ENCODE measurements at regions not wholly inside any gene's neighbourhood (a gene's known extent, or its start where the extent isn't known, plus 50 kb on each side); places are given as distances from the start of the nearest gene placed in this dataset.

DNA sequence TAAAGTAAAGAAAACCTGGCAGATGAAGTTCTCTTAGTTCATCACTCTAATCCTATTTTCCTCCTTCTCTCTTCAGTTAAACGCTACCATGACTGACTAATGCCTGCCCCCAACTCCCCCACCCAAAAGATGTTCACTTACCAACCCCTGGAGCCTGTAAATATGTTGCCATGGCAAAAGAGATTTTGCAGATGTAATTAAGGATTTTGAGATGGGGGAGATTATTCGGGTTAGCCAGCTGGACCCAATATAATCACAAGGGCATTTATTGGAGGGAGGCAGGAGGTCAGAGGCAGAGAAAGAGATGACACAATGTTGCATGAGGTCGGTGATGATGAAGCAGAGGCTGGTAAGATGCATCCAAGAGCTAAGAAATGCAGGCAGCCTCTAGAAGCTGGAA is 69.3 kb upstream of the PPP2R5A start:
- no peak overlapping the region for H3K4me3 ChIP-seq (ENCODE audit: low read length)
- H3K27me3 ChIP-seq (ENCODE audit: control insufficient read depth, insufficient read depth, low read length): no peaks in the 10 kb centered on the region
- H3K9me3 ChIP-seq (ENCODE audit: control insufficient read depth, low read length): no peaks in the 10 kb centered on the region
- H3K4me1 ChIP-seq (ENCODE audit: control insufficient read depth, insufficient read depth, low read length): peaks cover 21% of the 10 kb centered on the region
- H3K9ac ChIP-seq (ENCODE audit: low read length): no peak overlapping the region
- no peaks in the 10 kb centered on the region for H3K36me3 ChIP-seq (ENCODE audit: control insufficient read depth, insufficient read depth, low read length)

DNA sequence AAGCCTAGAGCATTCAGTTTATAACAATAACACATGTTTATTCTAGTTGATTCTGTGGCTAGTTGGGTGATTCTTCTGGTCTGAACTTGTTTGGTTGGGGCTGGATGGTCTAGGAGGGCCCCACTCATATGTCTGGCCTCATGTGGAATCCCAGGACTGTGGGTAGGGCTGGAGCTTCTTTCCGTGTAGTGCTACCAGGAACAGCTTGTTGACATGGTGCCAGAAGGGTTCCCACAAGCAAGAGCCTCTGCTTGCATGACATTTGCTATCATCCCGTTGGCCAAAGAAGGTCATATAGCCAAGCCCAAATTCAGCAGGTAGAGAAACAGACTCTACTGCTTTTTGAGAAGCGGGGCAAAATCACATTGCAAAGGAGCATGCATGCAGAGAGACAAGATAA is 67.6 kb upstream of the PPP2R5A start:
- Histone ChIP-seq H3K36me3 (ENCODE audit: control insufficient read depth, insufficient read depth, low read length) (no peaks in the 10 kb centered on the region), H3K9ac (ENCODE audit: low read length) (no peak overlapping the region), H3K9me3 (ENCODE audit: control insufficient read depth, low read length) (no peaks in the 10 kb centered on the region), H3K4me3 (ENCODE audit: low read length) (no peak overlapping the region), H3K27me3 (ENCODE audit: control insufficient read depth, insufficient read depth, low read length) (no peaks in the 10 kb centered on the region), H3K4me1 (ENCODE audit: control insufficient read depth, insufficient read depth, low read length) (peaks cover 21% of the 10 kb centered on the region)

DNA sequence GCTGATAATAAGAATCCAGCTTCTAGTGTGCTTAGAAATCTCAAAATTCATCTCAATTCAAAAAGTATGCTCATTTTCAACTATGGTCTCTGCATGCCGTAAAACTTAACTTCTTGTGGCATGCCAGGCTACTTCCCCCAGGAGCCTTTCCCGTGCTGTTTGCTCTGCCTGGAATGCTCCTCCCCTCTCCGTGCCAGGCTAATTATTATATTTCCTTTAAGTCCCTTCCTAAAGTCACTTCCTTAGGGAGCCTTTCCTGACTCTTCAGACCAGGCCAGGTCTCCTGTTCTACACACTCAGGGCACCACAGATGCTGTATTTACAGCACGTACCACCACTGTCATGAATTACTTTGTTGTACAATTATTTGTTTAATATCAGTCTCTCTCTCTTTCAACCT is 67.1 kb upstream of the PPP2R5A start:
- no peaks in the 10 kb centered on the region for H3K9me3 ChIP-seq (ENCODE audit: control insufficient read depth, low read length)
- H3K36me3 ChIP-seq (ENCODE audit: control insufficient read depth, insufficient read depth, low read length): no peaks in the 10 kb centered on the region
- H3K27me3 ChIP-seq (ENCODE audit: control insufficient read depth, insufficient read depth, low read length): no peaks in the 10 kb centered on the region
- H3K4me3 ChIP-seq (ENCODE audit: low read length): no peak overlapping the region
- peaks cover 21% of the 10 kb centered on the region for H3K4me1 ChIP-seq (ENCODE audit: control insufficient read depth, insufficient read depth, low read length)
- H3K9ac ChIP-seq (ENCODE audit: low read length): no peak overlapping the region

DNA sequence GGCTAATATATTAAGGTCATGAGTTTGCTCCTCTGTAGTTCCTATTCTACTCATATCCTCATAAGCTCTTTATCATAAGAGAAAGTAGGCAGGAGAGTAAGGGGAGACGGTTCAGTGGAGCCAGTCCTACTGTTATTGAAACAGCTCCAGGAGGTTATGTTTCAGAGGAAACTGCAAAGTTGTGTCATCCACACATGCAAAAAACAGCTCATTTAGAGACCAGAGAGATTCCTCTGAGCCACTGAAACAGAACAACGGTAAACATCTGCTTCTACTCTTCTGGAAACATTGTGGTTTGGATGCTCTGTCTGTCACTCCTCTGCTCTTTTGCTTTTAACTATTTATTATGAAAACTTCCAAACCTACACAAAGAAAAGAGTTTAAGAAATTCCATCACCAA is 66.3 kb upstream of the PPP2R5A start:
- Histone ChIP-seq H3K4me3 (ENCODE audit: low read length) (no peak overlapping the region), H3K4me1 (ENCODE audit: control insufficient read depth, insufficient read depth, low read length) (peaks cover 21% of the 10 kb centered on the region), H3K9ac (ENCODE audit: low read length) (no peak overlapping the region), H3K9me3 (ENCODE audit: control insufficient read depth, low read length) (no peaks in the 10 kb centered on the region), H3K27me3 (ENCODE audit: control insufficient read depth, insufficient read depth, low read length) (no peaks in the 10 kb centered on the region), H3K36me3 (ENCODE audit: control insufficient read depth, insufficient read depth, low read length) (no peaks in the 10 kb centered on the region)

DNA sequence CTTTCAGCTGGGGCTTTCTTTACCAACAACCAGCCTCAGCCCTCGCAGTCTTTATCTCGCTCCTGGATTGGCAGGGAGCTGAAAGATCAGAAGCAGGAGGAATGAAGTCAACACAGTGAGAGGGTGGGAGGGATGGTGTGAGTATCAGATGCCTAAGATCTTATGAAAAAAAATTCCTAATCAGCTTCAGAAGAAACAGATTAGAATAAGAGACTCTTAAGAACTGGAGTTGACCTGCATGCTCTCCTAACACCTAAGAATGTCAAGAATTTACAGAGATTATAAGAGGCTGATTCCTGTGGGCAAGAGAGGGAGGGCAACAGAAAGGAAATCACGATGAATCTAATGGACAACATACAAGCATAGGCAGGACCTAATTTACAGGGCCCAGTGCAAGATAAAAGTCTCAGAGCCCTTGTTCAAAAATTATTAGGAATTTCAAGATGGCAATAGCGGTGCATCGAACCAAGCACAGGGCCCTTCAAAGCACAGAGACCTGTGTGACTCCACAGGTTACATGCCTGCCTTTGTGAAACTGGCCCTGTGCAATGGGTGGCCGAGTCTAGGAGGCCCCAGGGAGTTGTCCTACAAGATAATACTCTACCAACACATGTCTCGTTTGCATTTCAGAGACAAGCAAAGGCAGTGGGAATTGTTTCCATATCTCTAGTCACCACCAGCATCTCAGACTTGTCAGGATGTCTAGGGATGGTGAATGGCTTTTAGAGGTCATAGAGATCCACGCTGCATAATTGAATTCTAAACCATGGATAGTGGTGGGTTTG is 65.3 kb upstream of the PPP2R5A start:
- Histone ChIP-seq H3K36me3 (ENCODE audit: control insufficient read depth, insufficient read depth, low read length) (no peaks in the 10 kb centered on the region), H3K9ac (ENCODE audit: low read length) (no peak overlapping the region), H3K9me3 (ENCODE audit: control insufficient read depth, low read length) (no peaks in the 10 kb centered on the region), H3K4me3 (ENCODE audit: low read length) (no peak overlapping the region), H3K4me1 (ENCODE audit: control insufficient read depth, insufficient read depth, low read length) (peaks cover 21% of the 10 kb centered on the region), H3K27me3 (ENCODE audit: control insufficient read depth, insufficient read depth, low read length) (no peaks in the 10 kb centered on the region)

DNA sequence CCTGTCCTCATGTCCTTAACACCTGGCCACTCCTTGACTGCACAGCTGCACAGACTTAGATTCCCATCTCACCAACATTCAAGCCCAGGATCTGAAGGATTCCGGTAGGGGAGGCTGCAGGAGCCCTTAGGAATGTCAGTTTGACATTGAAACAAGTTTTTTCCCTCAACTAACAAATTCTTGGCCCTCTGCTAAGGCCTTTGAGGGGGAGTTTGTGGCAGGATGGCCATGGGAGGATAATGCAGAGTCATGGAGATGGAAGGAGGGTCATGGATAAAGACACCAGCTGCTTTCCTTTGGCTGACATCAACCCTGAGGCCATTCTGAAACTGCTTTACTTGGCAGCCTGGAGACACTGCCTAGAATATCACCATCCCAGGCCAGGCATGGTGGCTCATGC is 63.4 kb upstream of the PPP2R5A start:
- H3K27me3 ChIP-seq (ENCODE audit: control insufficient read depth, insufficient read depth, low read length): no peaks in the 10 kb centered on the region
- no peak overlapping the region for H3K9ac ChIP-seq (ENCODE audit: low read length)
- peaks cover 32% of the 10 kb centered on the region for H3K4me1 ChIP-seq (ENCODE audit: control insufficient read depth, insufficient read depth, low read length)
- H3K36me3 ChIP-seq (ENCODE audit: control insufficient read depth, insufficient read depth, low read length): no peaks in the 10 kb centered on the region
- H3K9me3 ChIP-seq (ENCODE audit: control insufficient read depth, low read length): no peaks in the 10 kb centered on the region
- H3K4me3 ChIP-seq (ENCODE audit: low read length): no peak overlapping the region

DNA sequence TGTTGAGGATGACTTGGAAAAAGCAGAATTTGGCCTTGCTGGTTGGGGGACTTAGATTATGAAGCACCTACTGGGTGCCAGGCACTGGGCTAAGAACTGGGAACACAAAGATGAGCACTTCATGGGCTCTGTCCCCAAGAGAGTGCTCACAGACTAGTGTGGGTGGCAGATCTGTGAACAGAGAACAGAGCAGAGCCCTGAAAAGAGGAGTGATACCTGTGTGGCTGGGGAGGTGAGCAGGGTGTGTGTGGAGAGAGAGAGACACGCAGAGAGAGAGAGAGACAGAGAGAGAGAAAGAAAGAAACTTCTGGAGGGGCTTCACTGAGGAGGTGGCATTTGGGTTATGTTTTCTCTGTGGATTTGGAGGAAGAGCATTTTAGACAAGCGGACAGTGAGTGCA is 61.1 kb upstream of the PPP2R5A start:
- H3K9me3 ChIP-seq (ENCODE audit: control insufficient read depth, low read length): no peaks in the 10 kb centered on the region
- H3K36me3 ChIP-seq (ENCODE audit: control insufficient read depth, insufficient read depth, low read length): no peaks in the 10 kb centered on the region
- no peak overlapping the region for H3K4me3 ChIP-seq (ENCODE audit: low read length)
- H3K27me3 ChIP-seq (ENCODE audit: control insufficient read depth, insufficient read depth, low read length): no peaks in the 10 kb centered on the region
- peaks cover 29% of the 10 kb centered on the region for H3K4me1 ChIP-seq (ENCODE audit: control insufficient read depth, insufficient read depth, low read length)
- no peak overlapping the region for H3K9ac ChIP-seq (ENCODE audit: low read length)

DNA sequence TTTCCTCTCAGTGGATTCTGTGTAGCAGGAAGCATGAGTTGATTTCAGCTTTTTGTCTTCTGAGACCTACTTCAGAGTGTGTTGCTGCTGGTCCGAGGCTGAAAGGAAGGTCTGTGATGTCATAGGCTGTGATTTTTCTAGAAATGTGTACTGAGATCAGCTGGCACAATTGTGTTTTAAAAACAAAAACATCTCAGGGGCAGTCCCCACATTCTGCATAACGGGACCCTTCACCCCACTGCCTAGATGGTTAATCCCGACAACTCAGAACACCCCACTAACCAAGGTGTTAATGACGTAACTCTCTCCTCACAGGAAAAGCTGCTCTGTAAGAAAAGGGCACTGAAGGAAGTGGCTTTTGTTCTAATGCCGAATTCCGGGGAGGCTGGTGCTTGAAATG is 59.8 kb upstream of the PPP2R5A start:
- H3K4me1 ChIP-seq (ENCODE audit: control insufficient read depth, insufficient read depth, low read length): peaks cover 33% of the 10 kb centered on the region
- no peak overlapping the region for H3K9ac ChIP-seq (ENCODE audit: low read length)
- no peak overlapping the region for H3K4me3 ChIP-seq (ENCODE audit: low read length)
- H3K27me3 ChIP-seq (ENCODE audit: control insufficient read depth, insufficient read depth, low read length): no peaks in the 10 kb centered on the region
- H3K36me3 ChIP-seq (ENCODE audit: control insufficient read depth, insufficient read depth, low read length): no peaks in the 10 kb centered on the region
- no peaks in the 10 kb centered on the region for H3K9me3 ChIP-seq (ENCODE audit: control insufficient read depth, low read length)

DNA sequence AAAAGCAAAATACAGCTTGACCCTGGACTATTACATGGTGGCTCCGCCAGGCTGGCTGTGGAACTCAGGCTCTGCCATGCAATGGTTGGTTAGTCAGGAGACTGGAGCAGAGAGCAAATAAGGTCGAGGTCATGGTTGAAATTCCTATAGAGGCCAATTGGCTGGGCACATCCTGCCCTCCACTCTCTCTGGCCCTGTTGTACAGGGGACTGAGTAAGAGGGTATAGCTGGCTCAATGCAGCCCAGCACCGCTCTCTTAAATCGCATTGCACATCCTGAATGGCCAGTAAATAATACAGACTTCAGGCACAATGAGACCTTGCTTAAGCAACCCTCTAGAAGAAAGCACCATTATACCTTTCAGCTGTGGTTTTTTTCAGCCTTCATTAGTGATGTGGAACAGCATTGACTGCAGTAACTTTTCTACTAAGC is 59.3 kb upstream of the PPP2R5A start:
- Histone ChIP-seq H3K4me3 (ENCODE audit: low read length) (no peak overlapping the region), H3K9ac (ENCODE audit: low read length) (no peak overlapping the region), H3K36me3 (ENCODE audit: control insufficient read depth, insufficient read depth, low read length) (no peaks in the 10 kb centered on the region), H3K9me3 (ENCODE audit: control insufficient read depth, low read length) (no peaks in the 10 kb centered on the region), H3K27me3 (ENCODE audit: control insufficient read depth, insufficient read depth, low read length) (no peaks in the 10 kb centered on the region), H3K4me1 (ENCODE audit: control insufficient read depth, insufficient read depth, low read length) (peaks cover 33% of the 10 kb centered on the region)

DNA sequence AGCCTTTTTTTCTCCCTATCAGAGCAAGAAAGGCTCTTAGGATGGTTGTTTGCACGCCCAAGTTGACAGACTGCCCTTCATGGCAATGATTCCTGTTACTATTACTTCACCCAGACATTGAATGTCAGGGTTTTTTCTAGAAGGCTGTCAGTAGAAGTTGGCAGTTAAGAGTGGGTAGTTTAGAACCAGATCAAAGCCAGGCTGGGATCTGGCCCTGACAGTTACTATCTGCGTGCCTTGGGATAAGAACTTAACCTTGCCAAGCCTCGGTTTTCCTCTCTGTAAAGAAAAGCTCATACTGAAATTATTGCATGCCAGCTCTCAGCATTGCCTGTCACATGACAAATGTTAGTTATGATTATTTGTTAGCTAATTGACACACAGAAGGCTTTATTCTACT is 58.7 kb upstream of the PPP2R5A start:
- H3K9me3 ChIP-seq (ENCODE audit: control insufficient read depth, low read length): no peaks in the 10 kb centered on the region
- H3K27me3 ChIP-seq (ENCODE audit: control insufficient read depth, insufficient read depth, low read length): no peaks in the 10 kb centered on the region
- H3K4me1 ChIP-seq (ENCODE audit: control insufficient read depth, insufficient read depth, low read length): peaks cover 33% of the 10 kb centered on the region
- H3K9ac ChIP-seq (ENCODE audit: low read length): no peak overlapping the region
- no peaks in the 10 kb centered on the region for H3K36me3 ChIP-seq (ENCODE audit: control insufficient read depth, insufficient read depth, low read length)
- no peak overlapping the region for H3K4me3 ChIP-seq (ENCODE audit: low read length)

DNA sequence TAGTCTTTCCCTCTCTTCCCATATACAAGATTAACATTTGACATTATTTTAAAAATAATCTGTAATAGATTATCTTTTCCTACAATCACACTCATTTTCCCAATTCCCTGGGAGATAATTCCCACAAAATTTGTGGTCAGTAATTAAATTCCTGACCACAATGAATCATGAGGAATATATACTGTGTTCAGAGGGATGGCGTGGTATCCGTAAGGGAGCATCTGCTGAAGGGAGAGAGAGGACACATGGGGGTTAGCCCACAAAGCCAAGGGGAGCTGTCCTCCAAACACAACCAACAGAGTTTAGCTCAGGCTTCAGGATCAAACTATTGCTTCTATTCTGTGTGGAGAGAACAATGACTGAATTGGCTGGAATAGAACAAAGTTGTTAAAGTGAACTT is 57.1 kb upstream of the PPP2R5A start:
- Histone ChIP-seq H3K9ac (ENCODE audit: low read length) (no peak overlapping the region), H3K4me3 (ENCODE audit: low read length) (no peak overlapping the region), H3K4me1 (ENCODE audit: control insufficient read depth, insufficient read depth, low read length) (peaks cover 40% of the 10 kb centered on the region), H3K27me3 (ENCODE audit: control insufficient read depth, insufficient read depth, low read length) (no peaks in the 10 kb centered on the region), H3K9me3 (ENCODE audit: control insufficient read depth, low read length) (no peaks in the 10 kb centered on the region), H3K36me3 (ENCODE audit: control insufficient read depth, insufficient read depth, low read length) (no peaks in the 10 kb centered on the region)

DNA sequence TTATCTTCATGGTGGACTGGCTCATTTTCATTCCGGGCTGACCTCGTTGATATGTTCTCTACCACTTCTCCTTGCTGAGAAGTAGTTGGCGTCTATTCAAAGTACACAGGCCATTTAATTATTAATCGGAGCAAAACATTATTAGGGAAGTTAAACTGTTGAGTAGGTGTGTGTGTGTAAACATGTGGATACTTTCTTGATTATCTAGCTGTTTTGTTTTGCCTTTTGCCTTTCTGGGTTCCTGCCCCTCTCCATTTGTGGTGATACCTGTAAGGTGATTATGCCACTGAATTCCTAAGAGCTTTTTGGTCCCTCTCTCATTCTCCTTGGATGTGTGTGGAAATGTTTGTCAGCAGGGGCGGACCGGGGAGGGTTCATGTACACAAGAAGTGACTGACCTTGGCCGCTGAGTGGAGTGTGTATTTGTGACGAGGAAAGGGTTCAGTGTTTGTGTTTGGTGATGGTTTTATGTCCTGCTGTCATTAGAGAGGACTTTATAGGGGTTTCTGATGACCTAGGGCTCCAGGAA is 56.6 kb upstream of the PPP2R5A start:
- Histone ChIP-seq H3K4me3 (ENCODE audit: low read length) (no peak overlapping the region), H3K27me3 (ENCODE audit: control insufficient read depth, insufficient read depth, low read length) (no peaks in the 10 kb centered on the region), H3K36me3 (ENCODE audit: control insufficient read depth, insufficient read depth, low read length) (no peaks in the 10 kb centered on the region), H3K4me1 (ENCODE audit: control insufficient read depth, insufficient read depth, low read length) (peaks cover 40% of the 10 kb centered on the region), H3K9ac (ENCODE audit: low read length) (peak overlapping the region; percentile 47), H3K9me3 (ENCODE audit: control insufficient read depth, low read length) (no peaks in the 10 kb centered on the region)
